Esophagus squamous epithelium (tissue), 4 donors: ENCODE measurements at regions not wholly inside any gene's neighbourhood (a gene's known extent, or its start where the extent isn't known, plus 50 kb on each side); places are given as distances from the start of the nearest gene placed in this dataset.

Source experiments
- POLR2A ChIP-seq, 4 donors: fragments of 450-650 bp; IDR thresholded peaks; one replicate each; pipeline ENCODE4 v1.6.1; 2017; ENCODE audit warnings: antibody characterized with exemption in 4 of 4, mild to moderate bottlenecking in 4 of 4, moderate library complexity in 3 of 4
- TF ChIP-seq, protein P1 (sequence below), 6 experiments: fragments of 450-650 bp in 4 of 6; fragments of 200-600 bp in 2 of 6; sonication (generic) in 2 of 6; IDR thresholded peaks; one replicate each; pipeline ENCODE4 v1.5.1; 2016 to 2019; ENCODE audit warnings: antibody characterized with exemption in 6 of 6, mild to moderate bottlenecking in 4 of 6, moderate library complexity in 4 of 6

DNA sequence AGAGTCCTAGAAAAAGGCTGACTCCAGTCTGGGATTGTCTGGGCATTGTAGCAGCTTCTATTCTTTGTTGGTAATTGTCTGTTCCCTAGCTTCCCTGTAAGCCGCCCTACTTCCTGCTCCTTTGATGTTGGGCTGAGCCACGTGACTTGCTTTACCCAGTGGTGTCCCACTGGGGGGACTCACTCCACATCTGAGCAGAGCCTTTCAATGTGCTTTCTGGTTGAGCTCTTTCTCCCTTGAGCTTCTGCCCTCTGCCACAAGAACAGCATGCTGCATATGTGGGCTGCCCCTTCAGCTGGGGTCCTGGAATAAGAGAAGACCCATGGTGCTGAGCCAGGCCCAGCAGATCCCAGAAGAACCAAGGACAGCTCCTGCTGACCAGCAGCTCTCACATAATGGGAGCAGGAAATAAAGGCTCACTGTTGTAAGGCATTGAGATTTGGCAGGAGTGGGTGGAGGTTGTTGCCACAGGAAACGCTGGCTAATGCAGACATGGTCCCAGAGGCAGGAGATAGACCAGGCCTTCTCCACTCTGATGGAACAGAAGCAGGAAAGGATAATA, 276.3 kb upstream of the GJB5 start:
- TF ChIP-seq, protein P1, sequence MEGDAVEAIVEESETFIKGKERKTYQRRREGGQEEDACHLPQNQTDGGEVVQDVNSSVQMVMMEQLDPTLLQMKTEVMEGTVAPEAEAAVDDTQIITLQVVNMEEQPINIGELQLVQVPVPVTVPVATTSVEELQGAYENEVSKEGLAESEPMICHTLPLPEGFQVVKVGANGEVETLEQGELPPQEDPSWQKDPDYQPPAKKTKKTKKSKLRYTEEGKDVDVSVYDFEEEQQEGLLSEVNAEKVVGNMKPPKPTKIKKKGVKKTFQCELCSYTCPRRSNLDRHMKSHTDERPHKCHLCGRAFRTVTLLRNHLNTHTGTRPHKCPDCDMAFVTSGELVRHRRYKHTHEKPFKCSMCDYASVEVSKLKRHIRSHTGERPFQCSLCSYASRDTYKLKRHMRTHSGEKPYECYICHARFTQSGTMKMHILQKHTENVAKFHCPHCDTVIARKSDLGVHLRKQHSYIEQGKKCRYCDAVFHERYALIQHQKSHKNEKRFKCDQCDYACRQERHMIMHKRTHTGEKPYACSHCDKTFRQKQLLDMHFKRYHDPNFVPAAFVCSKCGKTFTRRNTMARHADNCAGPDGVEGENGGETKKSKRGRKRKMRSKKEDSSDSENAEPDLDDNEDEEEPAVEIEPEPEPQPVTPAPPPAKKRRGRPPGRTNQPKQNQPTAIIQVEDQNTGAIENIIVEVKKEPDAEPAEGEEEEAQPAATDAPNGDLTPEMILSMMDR (IDR thresholded peaks at IDR 0.05): no peak
- TF ChIP-seq POLR2A (IDR thresholded peaks at IDR 0.05): no peak
